ENCODE measurements at regions not wholly inside any gene's neighbourhood (a gene's known extent, or its start where the extent isn't known, plus 50 kb on each side); places are given as distances from the start of the nearest gene placed in this dataset.
A peak's percentile ranks its signal among the peaks of the same experiment; 100 is the strongest.

DNA sequence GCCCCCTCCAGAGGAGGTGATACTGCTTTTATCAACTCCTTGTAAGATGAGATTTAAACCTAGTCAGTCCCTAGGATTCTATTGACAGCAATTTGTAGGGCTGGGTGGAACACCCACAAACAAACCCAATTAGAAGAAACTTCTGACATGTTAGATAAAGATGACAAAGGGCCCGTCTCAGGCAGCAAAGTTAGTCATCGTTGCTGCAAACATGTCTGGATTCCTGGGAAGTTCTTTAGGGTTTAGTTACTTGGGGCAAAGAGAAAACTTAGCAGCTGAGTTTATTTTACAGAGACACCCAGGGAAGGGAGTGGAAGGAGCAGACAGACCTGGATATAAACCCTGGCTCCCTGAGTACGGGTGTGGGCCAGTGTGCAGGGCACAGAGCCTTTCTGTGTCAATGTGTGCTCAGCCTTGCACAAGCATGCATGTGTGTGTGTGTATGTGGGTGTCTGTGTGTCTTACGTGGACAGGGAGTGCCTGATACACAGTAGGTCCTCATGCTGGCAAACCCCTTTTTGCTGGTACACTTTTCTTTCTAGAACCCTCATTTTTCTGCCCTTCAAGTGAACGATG lies 130.0 kb upstream of the STX18 start:
- no peak for DNase-seq (ENCODE audit: extremely low read depth, insufficient read length)
- H3K27me3 ChIP-seq (replicated peaks; ENCODE audit: control insufficient read depth, insufficient read depth, low read length) = no peaks in the 10 kb centered on the region
- H3K36me3 ChIP-seq (ENCODE audit: control insufficient read depth, insufficient read depth, low read length) = no peaks in the 10 kb centered on the region
- H3K4me3 ChIP-seq (replicated peaks; ENCODE audit: low read depth, low read length) = no peak overlapping the region
- TF ChIP-seq, protein P1, sequence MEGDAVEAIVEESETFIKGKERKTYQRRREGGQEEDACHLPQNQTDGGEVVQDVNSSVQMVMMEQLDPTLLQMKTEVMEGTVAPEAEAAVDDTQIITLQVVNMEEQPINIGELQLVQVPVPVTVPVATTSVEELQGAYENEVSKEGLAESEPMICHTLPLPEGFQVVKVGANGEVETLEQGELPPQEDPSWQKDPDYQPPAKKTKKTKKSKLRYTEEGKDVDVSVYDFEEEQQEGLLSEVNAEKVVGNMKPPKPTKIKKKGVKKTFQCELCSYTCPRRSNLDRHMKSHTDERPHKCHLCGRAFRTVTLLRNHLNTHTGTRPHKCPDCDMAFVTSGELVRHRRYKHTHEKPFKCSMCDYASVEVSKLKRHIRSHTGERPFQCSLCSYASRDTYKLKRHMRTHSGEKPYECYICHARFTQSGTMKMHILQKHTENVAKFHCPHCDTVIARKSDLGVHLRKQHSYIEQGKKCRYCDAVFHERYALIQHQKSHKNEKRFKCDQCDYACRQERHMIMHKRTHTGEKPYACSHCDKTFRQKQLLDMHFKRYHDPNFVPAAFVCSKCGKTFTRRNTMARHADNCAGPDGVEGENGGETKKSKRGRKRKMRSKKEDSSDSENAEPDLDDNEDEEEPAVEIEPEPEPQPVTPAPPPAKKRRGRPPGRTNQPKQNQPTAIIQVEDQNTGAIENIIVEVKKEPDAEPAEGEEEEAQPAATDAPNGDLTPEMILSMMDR (IDR thresholded peaks at IDR 0.05; ENCODE audit: insufficient read depth, low read length, poor library complexity, severe bottlenecking) = no peak

DNA sequence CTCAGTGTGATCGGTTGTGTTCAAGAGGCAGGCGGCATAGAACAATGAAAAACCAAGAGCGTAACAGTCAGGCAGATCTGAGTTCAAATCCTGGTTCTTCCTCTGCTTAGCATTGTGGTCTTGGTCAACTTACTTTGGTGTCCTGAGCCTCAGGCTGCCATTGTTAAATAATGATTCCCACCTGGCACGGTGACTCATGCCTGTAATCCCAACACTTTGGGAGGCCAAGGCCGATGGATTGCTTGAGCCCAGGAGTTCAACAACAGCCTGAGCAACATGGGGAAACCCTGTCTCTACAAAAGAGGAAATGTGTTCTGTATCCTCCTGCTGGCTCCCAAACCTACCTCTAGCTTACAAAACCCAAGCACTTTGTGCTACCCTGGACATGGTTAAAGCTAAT lies 129.0 kb upstream of the STX18 start:
- DNase-seq (ENCODE audit: extremely low read depth, insufficient read length) = no peak
- no peak overlapping the region for H3K4me3 ChIP-seq (replicated peaks; ENCODE audit: low read depth, low read length)
- no peaks in the 10 kb centered on the region for H3K36me3 ChIP-seq (ENCODE audit: control insufficient read depth, insufficient read depth, low read length)
- H3K27me3 ChIP-seq (replicated peaks; ENCODE audit: control insufficient read depth, insufficient read depth, low read length) = no peaks in the 10 kb centered on the region
- TF ChIP-seq, protein P1 (IDR thresholded peaks at IDR 0.05; ENCODE audit: insufficient read depth, low read length, poor library complexity, severe bottlenecking) = no peak

DNA sequence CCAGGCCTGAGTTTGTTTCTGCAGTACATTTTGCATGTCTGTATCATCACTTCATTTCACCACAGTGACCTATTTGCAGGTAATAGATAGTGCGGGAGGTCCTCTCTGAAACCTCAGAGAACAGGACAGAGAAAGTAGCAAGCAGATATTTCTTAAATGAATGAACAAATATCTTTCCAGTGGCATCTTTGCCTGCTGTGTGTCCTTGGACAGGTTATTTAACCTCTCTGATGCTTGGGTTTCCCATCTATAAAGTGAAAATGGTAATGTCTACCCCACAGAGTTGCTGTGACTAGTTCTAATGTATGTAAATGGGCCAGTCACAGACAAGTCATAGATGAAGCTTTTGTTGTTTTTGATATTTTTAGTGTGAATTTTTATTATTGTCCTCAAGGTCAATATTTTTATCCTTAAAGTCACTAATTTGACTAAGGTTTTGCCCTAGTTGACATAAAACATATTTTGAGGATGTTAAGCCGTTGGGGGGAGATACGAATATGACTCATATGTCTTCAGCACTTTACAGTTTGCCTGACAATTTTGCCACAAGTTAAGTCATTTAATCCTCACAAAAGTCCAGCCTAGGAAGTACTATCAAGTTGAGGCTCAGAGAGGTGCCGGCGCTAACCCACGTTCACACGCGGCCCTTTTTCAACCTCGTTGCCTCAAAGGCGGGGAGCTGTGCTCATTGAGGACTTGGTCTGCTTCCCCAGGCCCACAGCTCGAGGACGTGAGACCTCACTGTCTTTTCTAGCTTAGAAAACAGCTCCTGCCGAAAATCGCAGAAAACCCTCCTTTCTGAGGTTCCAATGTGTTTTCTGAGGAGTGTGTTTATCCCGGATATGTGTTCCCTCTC lies 126.7 kb upstream of the STX18 start:
- Histone ChIP-seq H3K27me3 (replicated peaks; ENCODE audit: control insufficient read depth, insufficient read depth, low read length) (no peaks in the 10 kb centered on the region), H3K36me3 (ENCODE audit: control insufficient read depth, insufficient read depth, low read length) (no peaks in the 10 kb centered on the region), H3K4me3 (replicated peaks; ENCODE audit: low read depth, low read length) (no peak overlapping the region)
- TF ChIP-seq, protein P1 (IDR thresholded peaks at IDR 0.05; ENCODE audit: insufficient read depth, low read length, poor library complexity, severe bottlenecking) = no peak
- DNase-seq (ENCODE audit: extremely low read depth, insufficient read length) = peak; percentile 13

DNA sequence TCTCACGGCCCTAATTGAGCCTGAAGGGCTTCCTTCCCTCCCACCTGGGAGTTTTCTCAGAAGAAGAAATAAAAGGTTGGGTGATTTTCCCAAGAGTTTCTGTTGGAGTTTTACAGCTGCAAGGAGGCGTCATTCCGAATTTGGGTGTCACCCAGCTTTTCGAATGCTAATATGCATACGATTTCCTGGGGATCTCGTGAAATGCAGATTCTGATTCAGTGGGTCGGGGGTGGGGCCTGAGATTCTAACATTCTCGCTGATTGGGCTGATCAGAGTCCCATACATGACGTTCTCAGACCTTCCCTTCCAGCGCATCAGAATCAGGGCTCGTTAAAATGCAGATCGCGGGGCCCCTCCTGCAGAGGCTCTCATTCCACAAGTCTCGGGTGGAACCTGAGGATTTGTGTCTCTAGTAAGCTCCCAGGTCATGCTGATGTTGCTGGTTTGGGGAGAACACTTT lies 125.8 kb upstream of the STX18 start:
- H3K4me3 ChIP-seq (replicated peaks; ENCODE audit: low read depth, low read length) = no peak overlapping the region
- TF ChIP-seq, protein P1 (IDR thresholded peaks at IDR 0.05; ENCODE audit: insufficient read depth, low read length, poor library complexity, severe bottlenecking) = no peak

DNA sequence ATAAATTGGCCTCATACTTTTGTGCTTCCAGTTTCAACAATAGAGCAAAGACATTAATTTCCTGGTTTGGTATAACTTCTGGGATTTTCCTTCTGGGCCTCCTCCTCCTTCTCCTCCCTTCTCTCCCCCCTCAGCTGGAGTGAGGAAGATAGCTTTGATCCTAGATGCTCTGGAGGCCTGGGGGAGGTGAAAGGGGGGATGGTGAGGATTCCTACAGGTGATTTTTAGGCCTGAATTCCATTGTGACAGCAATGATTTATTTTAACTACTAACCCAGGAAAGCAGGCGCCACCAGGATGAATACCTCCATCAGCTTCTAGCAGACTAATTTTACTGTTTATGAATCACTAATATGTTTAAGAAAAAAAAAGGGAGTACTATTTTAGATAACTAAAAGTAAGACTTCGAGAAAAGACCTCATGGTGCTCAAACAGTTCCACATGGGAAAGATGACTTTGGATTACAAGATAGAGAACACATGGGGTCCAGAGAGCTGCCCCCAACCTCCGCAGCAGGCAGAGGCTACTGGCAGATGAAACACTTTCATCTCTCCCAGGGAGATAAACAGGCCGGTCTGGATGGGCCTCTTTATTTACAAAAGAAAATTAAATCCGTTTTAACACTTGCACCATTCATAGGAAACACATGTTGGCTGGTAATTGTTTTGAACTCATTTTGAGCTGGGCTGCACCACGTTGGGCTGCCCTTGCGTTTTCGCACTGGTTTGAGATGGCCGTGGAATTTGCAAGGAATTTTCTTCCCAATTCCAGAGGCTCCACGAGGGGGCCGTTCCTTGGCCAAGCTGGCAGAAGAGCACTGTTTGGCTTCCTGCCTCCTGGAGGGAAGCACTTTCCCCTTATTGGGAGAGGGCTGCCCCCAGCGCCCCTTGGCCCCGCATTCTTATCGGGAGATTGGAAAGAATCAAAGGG lies 125.1 kb upstream of the STX18 start:
- no peak overlapping the region for H3K4me3 ChIP-seq (replicated peaks; ENCODE audit: low read depth, low read length)
- TF ChIP-seq, protein P1 (IDR thresholded peaks at IDR 0.05; ENCODE audit: insufficient read depth, low read length, poor library complexity, severe bottlenecking) = no peak
- H3K27me3 ChIP-seq (replicated peaks; ENCODE audit: control insufficient read depth, insufficient read depth, low read length) = no peaks in the 10 kb centered on the region
- DNase-seq (ENCODE audit: extremely low read depth, insufficient read length) = no peak
- H3K36me3 ChIP-seq (ENCODE audit: control insufficient read depth, insufficient read depth, low read length) = no peaks in the 10 kb centered on the region

More for the DNA sequence above, 125.8 kb upstream of the STX18 start:
- DNase-seq (ENCODE audit: extremely low read depth, insufficient read length) = no peak
- Histone ChIP-seq H3K27me3 (replicated peaks; ENCODE audit: control insufficient read depth, insufficient read depth, low read length) (no peaks in the 10 kb centered on the region), H3K36me3 (ENCODE audit: control insufficient read depth, insufficient read depth, low read length) (no peaks in the 10 kb centered on the region)

Data from GM06990 (cell line).